ENCODE measurements at regions not wholly inside any gene's neighbourhood (a gene's known extent, or its start where the extent isn't known, plus 50 kb on each side); places are given as distances from the start of the nearest gene placed in this dataset.

GRCh38 chr15:79675982-79676381 lies 220.8 kb downstream of the MTHFS start:
- intact Hi-C loops (cut with DNase I): no loop called here
- H3K27ac ChIP-seq: no peak overlapping the region

GRCh38 chr15:79676621-79677020 lies 220.2 kb downstream of the MTHFS start:
- intact Hi-C loops (cut with DNase I): no loop called here
- Histone ChIP-seq H3K9me3 (replicated peaks in 1 of 3) (no peaks in the 10 kb centered on the region), H3K27me3 (peaks cover 3% of the 10 kb centered on the region), H3K4me3 (no peak overlapping the region), H3K27ac (no peak overlapping the region), H3K4me1 (replicated peaks in 1 of 2) (no peaks in the 10 kb centered on the region), H3K36me3 (replicated peaks in 1 of 2) (no peaks in the 10 kb centered on the region)
- TF ChIP-seq CTCF (IDR thresholded peaks at IDR 0.05): no peak
- TF ChIP-seq POLR2A (IDR thresholded peaks at IDR 0.05): no peak
- WGBS, 4 donors: 84 to 99% (median 93%) methylated on average over 2 of the region's 2 CpGs
- DNase-seq: no peak

More at GRCh38 chr15:79675982-79676381, 220.8 kb downstream of the MTHFS start:
- TF ChIP-seq POLR2A (IDR thresholded peaks at IDR 0.05) (no peak), CTCF (IDR thresholded peaks at IDR 0.05) (no peak)
- 75 to 86% (median 83%) methylated on average over 5 of the region's 5 CpGs for WGBS, 4 donors
- no peaks in the 10 kb centered on the region for H3K9me3 ChIP-seq (replicated peaks in 1 of 3)
- H3K36me3 ChIP-seq (replicated peaks in 1 of 2): no peaks in the 10 kb centered on the region
- no peak for DNase-seq
- H3K4me1 ChIP-seq (replicated peaks in 1 of 2): no peaks in the 10 kb centered on the region
- H3K4me3 ChIP-seq: no peak overlapping the region
- H3K27me3 ChIP-seq: peaks cover 3% of the 10 kb centered on the region

GRCh38 chr15:79677241-79677640 lies 219.6 kb downstream of the MTHFS start:
- H3K4me1 ChIP-seq (replicated peaks in 1 of 2): no peaks in the 10 kb centered on the region
- no peak overlapping the region for H3K27ac ChIP-seq
- DNase-seq: no peak
- H3K4me3 ChIP-seq: no peak overlapping the region
- intact Hi-C loops (cut with DNase I): no loop called here
- TF ChIP-seq CTCF (IDR thresholded peaks at IDR 0.05): no peak
- no peak for TF ChIP-seq POLR2A (IDR thresholded peaks at IDR 0.05)
- 45 to 63% (median 48%) methylated on average over 7 of the region's 7 CpGs for WGBS, 4 donors
- peaks cover 3% of the 10 kb centered on the region for H3K27me3 ChIP-seq
- no peaks in the 10 kb centered on the region for H3K36me3 ChIP-seq (replicated peaks in 1 of 2)
- no peaks in the 10 kb centered on the region for H3K9me3 ChIP-seq (replicated peaks in 1 of 3)

- Histone ChIP-seq H3K27me3 (no peaks in the 10 kb centered on the region), H3K9me3 (replicated peaks in 1 of 3) (no peaks in the 10 kb centered on the region), H3K27ac (no peak overlapping the region), H3K4me1 (replicated peaks in 1 of 2) (no peaks in the 10 kb centered on the region), H3K4me3 (no peak overlapping the region), H3K36me3 (replicated peaks in 1 of 2) (no peaks in the 10 kb centered on the region)
- no peak for TF ChIP-seq CTCF (IDR thresholded peaks at IDR 0.05)
- no peak for TF ChIP-seq POLR2A (IDR thresholded peaks at IDR 0.05)
- no peak for DNase-seq
- WGBS, 4 donors: 86 to 93% (median 92%) methylated on average over 1 of the region's 1 CpG
- intact Hi-C loops (cut with DNase I): no loop called here
These were observed 218.6 kb downstream of the MTHFS start for GRCh38 chr15:79678032-79678701.
